ENCODE measurements at regions not wholly inside any gene's neighbourhood (a gene's known extent, or its start where the extent isn't known, plus 50 kb on each side); places are given as distances from the start of the nearest gene placed in this dataset.

GRCh38 chr1:55974714-55975441, 604.5 kb downstream of the PLPP3 start:
- TF ChIP-seq EZH2 (IDR thresholded peaks at IDR 0.05; ENCODE audit: insufficient read depth, poor library complexity, severe bottlenecking) (no peak), EZH2phosphoT487 (IDR thresholded peaks at IDR 0.05; ENCODE audit: insufficient read depth, low read depth) (0 out of 2 replicates have a peak, but pooled peaks have one; percentile 35)
